Smooth muscle cell (in vitro differentiated cells): ENCODE measurements at regions not wholly inside any gene's neighbourhood (a gene's known extent, or its start where the extent isn't known, plus 50 kb on each side); places are given as distances from the start of the nearest gene placed in this dataset.
"Not testable (repeated sequence)": the region's sequence is repeated elsewhere in the genome, so short reads cannot be mapped to it uniquely, and the experiment has no call there.

Source experiments
- DNase-seq: peaks from one replicate; lab custom pipeline; 2025; ENCODE audit not compliant: unreplicated experiment; lab: John Stamatoyannopoulos, UW
- H2AFZ ChIP-seq: fragments of 200-600 bp; sonication (generic); 2 replicates; pipeline ENCODE4 v1.6.0; 2016; ENCODE audit warnings: antibody characterized with exemption, low read depth, mild to moderate bottlenecking
- H3F3A ChIP-seq: fragments of 200-600 bp; sonication (generic); 2 replicates; pipeline ENCODE4 v1.6.0; 2017; ENCODE audit warnings: antibody characterized with exemption, low read depth
- H3K27ac ChIP-seq: fragments of 200-600 bp; sonication (generic); 2 replicates; pipeline ENCODE4 v1.5.1; 2016; ENCODE audit warnings: low read depth, mild to moderate bottlenecking
- H3K27me3 ChIP-seq: fragments of 200-600 bp; sonication (generic); 2 replicates; pipeline ENCODE4 v1.6.1; 2016; ENCODE audit warnings: low read depth, mild to moderate bottlenecking
- H3K36me3 ChIP-seq: fragments of 200-600 bp; sonication (generic); 2 replicates; pipeline ENCODE4 v1.5.1; 2016; ENCODE audit warnings: low read depth
- H3K4me1 ChIP-seq: fragments of 200-600 bp; sonication (generic); 2 replicates; pipeline ENCODE4 v1.5.1; 2016; ENCODE audit warnings: low read depth
- H3K4me2 ChIP-seq: fragments of 200-600 bp; sonication (generic); 2 replicates; pipeline ENCODE4 v1.6.0; 2016; ENCODE audit warnings: mild to moderate bottlenecking
- H3K4me3 ChIP-seq: fragments of 200-600 bp; sonication (generic); 2 replicates; pipeline ENCODE4 v1.5.1; 2016; ENCODE audit warnings: mild to moderate bottlenecking
- H3K79me2 ChIP-seq: fragments of 200-600 bp; sonication (generic); 2 replicates; pipeline ENCODE4 v1.6.0; 2016; ENCODE audit warnings: low read depth, mild to moderate bottlenecking
- H3K9ac ChIP-seq: fragments of 200-600 bp; sonication (generic); 2 replicates; pipeline ENCODE4 v1.6.0; 2016; ENCODE audit warnings: low read depth
- H3K9me3 ChIP-seq: fragments of 200-600 bp; sonication (generic); replicated peaks from 2 replicates; pipeline ENCODE4 v1.5.1; 2016; ENCODE audit warnings: low read depth
- H4K20me1 ChIP-seq: fragments of 200-600 bp; sonication (generic); 2 replicates; pipeline ENCODE4 v1.6.0; 2016; ENCODE audit warnings: low read depth
- CTCF ChIP-seq: fragments of 200-600 bp; sonication (generic); IDR thresholded peaks from 2 replicates; pipeline ENCODE4 v1.5.1; 2017; ENCODE audit warnings: borderline replicate concordance, mild to moderate bottlenecking, antibody characterized with exemption; ENCODE audit not compliant: insufficient read depth, poor library complexity, severe bottlenecking
- WGBS: methylation state at CpG from one replicate; pipeline ENCODE4 v1.1.7; 2016; ENCODE audit warnings: low lambda C conversion rate; 5-methylcytosine and 5-hydroxymethylcytosine counted together

- H3F3A ChIP-seq, DNase-seq: not testable (repeated sequence)
- WGBS: 98% methylated on average over 19 of the region's 19 CpGs
These were observed 147.4 kb downstream of the NPIPB11 start for GRCh38 chr16:29258946-29259634.

GRCh38 chr16:29257419-29258336 is 148.8 kb downstream of the NPIPB11 start:
- not testable (repeated sequence) for H3K27me3 ChIP-seq, H3K4me2 ChIP-seq, H3K9ac ChIP-seq, H3K79me2 ChIP-seq, H2AFZ ChIP-seq, H3F3A ChIP-seq, H3K4me3 ChIP-seq, H3K27ac ChIP-seq, H3K4me1 ChIP-seq, DNase-seq, H4K20me1 ChIP-seq, H3K9me3 ChIP-seq, H3K36me3 ChIP-seq
- peak; percentile 49 for TF ChIP-seq CTCF
- 83% methylated on average over 18 of the region's 18 CpGs for WGBS

More at GRCh38 chr16:29258946-29259634, 147.4 kb downstream of the NPIPB11 start:
- H3K4me1 ChIP-seq, H3K79me2 ChIP-seq, H3K36me3 ChIP-seq, H3K4me3 ChIP-seq, H3K9ac ChIP-seq, H3K27ac ChIP-seq, H3K9me3 ChIP-seq, H2AFZ ChIP-seq, H3K4me2 ChIP-seq, H4K20me1 ChIP-seq, H3K27me3 ChIP-seq: not testable (repeated sequence)

GRCh38 chr16:29256501-29256981 is 150.0 kb downstream of the NPIPB11 start:
- Histone ChIP-seq H3K4me2 (no peak overlapping the region), H2AFZ (no peak overlapping the region), H3K4me3 (no peak overlapping the region), H3K36me3 (no peaks in the 10 kb centered on the region), H3K27me3 (no peaks in the 10 kb centered on the region), H3F3A (no peaks in the 10 kb centered on the region), H3K79me2 (no peaks in the 10 kb centered on the region), H3K27ac (no peak overlapping the region), H3K9me3 (no peaks in the 10 kb centered on the region), H3K4me1 (no peaks in the 10 kb centered on the region), H4K20me1 (no peaks in the 10 kb centered on the region), H3K9ac (no peak overlapping the region)
- WGBS: 89% methylated on average over 27 of the region's 27 CpGs
- no peak for DNase-seq
- TF ChIP-seq CTCF: no peak

GRCh38 chr16:29255957-29256356 is 150.6 kb downstream of the NPIPB11 start:
- not testable (repeated sequence) for H3K4me2 ChIP-seq, H3K4me3 ChIP-seq, DNase-seq, H3K9me3 ChIP-seq, H3K9ac ChIP-seq, H3K79me2 ChIP-seq, H3F3A ChIP-seq, H3K27ac ChIP-seq, H3K36me3 ChIP-seq, H3K27me3 ChIP-seq, H3K4me1 ChIP-seq, H4K20me1 ChIP-seq, H2AFZ ChIP-seq
- 62% methylated on average over 6 of the region's 6 CpGs for WGBS

- DNase-seq, H3K27ac ChIP-seq, H3K4me2 ChIP-seq, H3F3A ChIP-seq, H3K27me3 ChIP-seq, H3K4me1 ChIP-seq, H3K4me3 ChIP-seq, H3K36me3 ChIP-seq, H3K79me2 ChIP-seq, H2AFZ ChIP-seq, H3K9ac ChIP-seq, H3K9me3 ChIP-seq, H4K20me1 ChIP-seq: not testable (repeated sequence)
- WGBS: 92% methylated on average over 10 of the region's 13 CpGs
These were observed 151.1 kb downstream of the NPIPB11 start for GRCh38 chr16:29255496-29255796.
